Body of pancreas (tissue), 4 donors: ENCODE measurements at regions not wholly inside any gene's neighbourhood (a gene's known extent, or its start where the extent isn't known, plus 50 kb on each side); places are given as distances from the start of the nearest gene placed in this dataset.

Experiments
- ATAC-seq: fragments of 150-250 bp; one replicate; pipeline ENCODE4 v1.9.1; 2016
- DNase-seq, 4 donors: peaks; one replicate each; pipeline ENCODE4 v3.0.0-alpha.2; 2019
- H3K27ac ChIP-seq, 4 donors: fragments of 200-600 bp; sonication (generic); 1 replicate in 3 of 4; 2 replicates in 1 of 4; pipeline versions ENCODE4 v1.5.1 to v1.6.1; 2016 to 2019; ENCODE audit warnings: mild to moderate bottlenecking in 1 of 4, mixed read lengths in 1 of 4, moderate library complexity in 1 of 4
- H3K27me3 ChIP-seq, 2 donors: fragments of 200-600 bp; sonication (generic); one replicate each; pipeline ENCODE4 v1.6.0; 2016; ENCODE audit warnings: mild to moderate bottlenecking in 1 of 2
- H3K36me3 ChIP-seq, 2 donors: fragments of 200-600 bp; sonication (generic); replicated peaks in 1 of 2; 2 replicates each; pipeline ENCODE4 v1.5.1; 2016; ENCODE audit warnings: low read depth in 2 of 2; ENCODE audit not compliant: insufficient read depth in 1 of 2
- H3K4me1 ChIP-seq: fragments of 200-600 bp; sonication (generic); one replicate; pipeline ENCODE4 v1.6.0; 2016
- H3K4me3 ChIP-seq, 2 donors: fragments of 200-600 bp; sonication (generic); 1 replicate in 1 of 2; 2 replicates in 1 of 2; pipeline ENCODE4 v1.5.1; 2016 to 2019
- H3K9me3 ChIP-seq, 3 donors: fragments of 200-600 bp; sonication (generic); 1 replicate in 2 of 3; 2 replicates in 1 of 3; pipeline ENCODE4 v1.5.1; 2016
- POLR2A ChIP-seq, 3 donors: fragments of 450-650 bp; IDR thresholded peaks; one replicate each; pipeline ENCODE4 v1.6.1; 2016; ENCODE audit warnings: antibody characterized with exemption in 3 of 3, mild to moderate bottlenecking in 2 of 3
- WGBS, 2 donors: methylation state at CpG; one replicate each; pipeline ENCODE4 v1.1.5; 2017; 5-methylcytosine and 5-hydroxymethylcytosine counted together
- intact Hi-C: fragments of 100-400 bp; cut with DNase I; formaldehyde crosslinking; loops from one replicate; pipeline ENCODE4 v1.15.1; 2023
- TF ChIP-seq, protein P1 (sequence below), 7 experiments: fragments of 450-650 bp in 4 of 7; fragments of 200-600 bp in 3 of 7; sonication (generic) in 3 of 7; IDR thresholded peaks; one replicate each; pipeline ENCODE4 v1.5.1; 2016 to 2019; ENCODE audit warnings: antibody characterized with exemption in 7 of 7

DNA sequence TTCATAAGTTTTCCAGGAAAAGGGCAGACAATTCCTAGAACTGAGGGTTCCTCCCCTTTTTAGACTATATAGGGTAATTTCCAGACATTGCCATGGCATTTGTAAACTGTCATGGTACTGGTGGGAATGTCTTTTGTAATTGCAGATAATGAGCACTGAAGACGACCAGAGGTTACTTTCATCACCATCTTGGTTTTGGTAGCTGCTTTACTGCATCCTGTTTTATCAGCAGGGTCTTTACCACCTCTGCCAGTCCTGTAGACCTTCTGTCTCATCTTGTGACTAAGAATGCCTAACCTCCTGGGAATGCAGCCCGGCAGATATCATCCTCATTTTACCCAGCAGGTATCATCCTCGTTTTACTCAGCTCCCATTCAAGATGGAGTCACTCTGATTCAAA, 583.9 kb upstream of the KLHL29 start:
- Histone ChIP-seq H3K4me1 (no peaks in the 10 kb centered on the region), H3K4me3 (no peak overlapping the region), H3K9me3 (no peaks in the 10 kb centered on the region), H3K27ac (no peak overlapping the region), H3K27me3 (no peaks in the 10 kb centered on the region), H3K36me3 (no peaks in the 10 kb centered on the region)
- no peak for ATAC-seq
- DNase-seq, result no peak
- 39 to 43% methylated on average over 3 of the region's 3 CpGs for WGBS, 2 donors
- intact Hi-C loops, result no loop called here
- TF ChIP-seq POLR2A (IDR thresholded peaks at IDR 0.05), result no peak
- TF ChIP-seq, protein P1, sequence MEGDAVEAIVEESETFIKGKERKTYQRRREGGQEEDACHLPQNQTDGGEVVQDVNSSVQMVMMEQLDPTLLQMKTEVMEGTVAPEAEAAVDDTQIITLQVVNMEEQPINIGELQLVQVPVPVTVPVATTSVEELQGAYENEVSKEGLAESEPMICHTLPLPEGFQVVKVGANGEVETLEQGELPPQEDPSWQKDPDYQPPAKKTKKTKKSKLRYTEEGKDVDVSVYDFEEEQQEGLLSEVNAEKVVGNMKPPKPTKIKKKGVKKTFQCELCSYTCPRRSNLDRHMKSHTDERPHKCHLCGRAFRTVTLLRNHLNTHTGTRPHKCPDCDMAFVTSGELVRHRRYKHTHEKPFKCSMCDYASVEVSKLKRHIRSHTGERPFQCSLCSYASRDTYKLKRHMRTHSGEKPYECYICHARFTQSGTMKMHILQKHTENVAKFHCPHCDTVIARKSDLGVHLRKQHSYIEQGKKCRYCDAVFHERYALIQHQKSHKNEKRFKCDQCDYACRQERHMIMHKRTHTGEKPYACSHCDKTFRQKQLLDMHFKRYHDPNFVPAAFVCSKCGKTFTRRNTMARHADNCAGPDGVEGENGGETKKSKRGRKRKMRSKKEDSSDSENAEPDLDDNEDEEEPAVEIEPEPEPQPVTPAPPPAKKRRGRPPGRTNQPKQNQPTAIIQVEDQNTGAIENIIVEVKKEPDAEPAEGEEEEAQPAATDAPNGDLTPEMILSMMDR (IDR thresholded peaks at IDR 0.05), result no peak

- Histone ChIP-seq H3K4me3 (no peak overlapping the region), H3K36me3 (no peaks in the 10 kb centered on the region), H3K27me3 (no peaks in the 10 kb centered on the region), H3K9me3 (no peaks in the 10 kb centered on the region), H3K27ac (no peak overlapping the region), H3K4me1 (no peaks in the 10 kb centered on the region)
- 59 to 72% methylated on average over 5 of the region's 5 CpGs for WGBS, 2 donors
- TF ChIP-seq POLR2A (IDR thresholded peaks at IDR 0.05), result no peak
- TF ChIP-seq, protein P1 (IDR thresholded peaks at IDR 0.05), result no peak
- ATAC-seq (no peak), DNase-seq (no peak)
- intact Hi-C loops, result no loop called here
Measured at GRCh38 chr2:22801970-22802369, 583.0 kb upstream of the KLHL29 start.

DNA sequence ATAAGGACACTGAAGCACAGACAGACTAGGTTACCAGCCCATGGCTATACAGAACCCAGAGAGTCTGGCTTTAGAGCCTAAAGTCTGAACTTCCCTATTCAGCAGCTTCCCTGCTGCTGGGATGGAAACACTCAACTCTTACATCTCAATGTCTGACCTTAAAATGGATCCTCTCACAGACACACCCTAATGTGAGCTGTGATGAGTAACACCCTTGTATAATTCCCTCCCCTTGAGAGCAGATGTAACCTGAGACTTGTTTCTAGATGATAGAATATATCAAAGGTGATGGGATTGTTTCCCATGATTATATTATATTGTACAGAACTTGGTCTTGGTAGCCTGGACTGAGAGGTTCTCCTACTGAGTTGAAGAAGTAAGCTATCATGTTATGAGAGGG, 577.1 kb upstream of the KLHL29 start:
- no peak for TF ChIP-seq POLR2A (IDR thresholded peaks at IDR 0.05)
- TF ChIP-seq, protein P1 (IDR thresholded peaks at IDR 0.05), result no peak
- ATAC-seq, result no peak
- Histone ChIP-seq H3K27ac (no peak overlapping the region), H3K9me3 (no peaks in the 10 kb centered on the region), H3K27me3 (no peaks in the 10 kb centered on the region), H3K36me3 (no peaks in the 10 kb centered on the region), H3K4me1 (no peaks in the 10 kb centered on the region), H3K4me3 (no peak overlapping the region)
- DNase-seq, result no peak
- intact Hi-C loops, result no loop called here

- no peak for DNase-seq
- ATAC-seq, result no peak
- Histone ChIP-seq H3K27ac (no peak overlapping the region), H3K4me1 (no peaks in the 10 kb centered on the region), H3K27me3 (no peaks in the 10 kb centered on the region), H3K4me3 (no peak overlapping the region), H3K36me3 (no peaks in the 10 kb centered on the region), H3K9me3 (no peaks in the 10 kb centered on the region)
- WGBS, 2 donors, result 56 to 61% methylated on average over 2 of the region's 2 CpGs
- TF ChIP-seq, protein P1 (IDR thresholded peaks at IDR 0.05), result no peak
- TF ChIP-seq POLR2A (IDR thresholded peaks at IDR 0.05), result no peak
- intact Hi-C loops, result no loop called here
Measured at GRCh38 chr2:22810602-22811001, 574.4 kb upstream of the KLHL29 start.

- no peaks in the 10 kb centered on the region for H3K9me3 ChIP-seq
- H3K36me3 ChIP-seq, result no peaks in the 10 kb centered on the region
- no peak overlapping the region for H3K4me3 ChIP-seq
- H3K27me3 ChIP-seq, result no peaks in the 10 kb centered on the region
- ATAC-seq (no peak), DNase-seq (no peak)
- intact Hi-C loops, result no loop called here
- no peaks in the 10 kb centered on the region for H3K4me1 ChIP-seq
- 46 to 47% methylated on average over 2 of the region's 2 CpGs for WGBS, 2 donors
- H3K27ac ChIP-seq, result no peak overlapping the region
- no peak for TF ChIP-seq POLR2A (IDR thresholded peaks at IDR 0.05)
- TF ChIP-seq, protein P1 (IDR thresholded peaks at IDR 0.05), result no peak
Measured at GRCh38 chr2:22812065-22812680, 572.8 kb upstream of the KLHL29 start.
